Cardiac fibroblast (primary cell): ENCODE measurements at regions not wholly inside any gene's neighbourhood (a gene's known extent, or its start where the extent isn't known, plus 50 kb on each side); places are given as distances from the start of the nearest gene placed in this dataset.

ENCODE experiments used
- DNase-seq, 2 donors: peaks; one replicate each; pipeline versions ENCODE4 v3.0.0 to v3.0.0-alpha.2; 2010; ENCODE audit warnings: low read depth in 2 of 2
- H3K4me3 ChIP-seq, 2 donors: replicated peaks in 1 of 2; 1 replicate in 1 of 2; 2 replicates in 1 of 2; pipeline ENCODE4 v1.5.1; 2011; ENCODE audit warnings: low read depth in 2 of 2, low read length in 2 of 2, mild to moderate bottlenecking in 2 of 2, moderate library complexity in 1 of 2
- CTCF ChIP-seq: IDR thresholded peaks from one replicate; pipeline ENCODE4 v1.5.1; 2011; ENCODE audit warnings: low read depth, mild to moderate bottlenecking, low read length, inconsistent platforms

DNA sequence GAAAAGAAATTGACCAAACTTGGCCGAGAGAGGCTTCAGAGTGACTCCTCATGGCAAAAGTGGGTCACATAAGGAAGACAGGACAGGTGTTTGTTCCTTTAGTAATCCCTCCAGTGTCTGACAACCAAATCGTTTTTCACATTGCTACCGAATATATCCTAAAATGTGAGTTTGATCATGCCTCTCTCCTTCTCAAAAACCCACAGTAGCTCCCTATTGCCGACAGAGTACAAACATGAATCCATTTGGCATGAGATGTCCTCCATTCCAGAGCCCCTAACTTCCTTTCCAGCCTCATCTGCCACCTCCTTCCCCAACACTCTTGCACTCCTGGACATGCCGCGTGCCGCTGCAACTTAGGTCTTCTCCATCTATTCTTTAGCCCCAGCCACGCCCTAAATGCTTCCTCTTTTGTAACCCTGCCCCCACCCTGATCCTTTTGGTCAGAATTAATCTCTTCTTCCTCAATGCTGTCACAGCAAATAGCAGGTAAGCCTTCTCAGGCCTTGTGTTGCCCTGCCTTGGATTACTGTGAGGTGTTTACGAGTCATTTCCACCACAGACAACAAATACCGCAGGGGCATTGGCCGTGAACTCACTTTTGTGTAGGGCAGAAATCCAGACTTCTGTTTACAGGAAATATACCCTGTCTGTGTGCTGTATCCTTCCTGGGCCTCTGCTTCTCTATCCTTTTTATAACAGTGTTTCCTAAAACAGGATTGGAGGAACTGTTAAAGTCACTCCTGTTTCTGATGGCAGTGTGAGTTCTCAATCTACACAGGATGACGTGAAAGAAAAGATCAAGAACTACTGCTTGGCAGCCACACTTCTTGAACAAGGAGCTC is 66.0 kb upstream of the FTH1 start:
- no peak overlapping the region for H3K4me3 ChIP-seq
- TF ChIP-seq CTCF, result no peak
- peak in 1 of 2 donors; percentile 41 for DNase-seq

DNA sequence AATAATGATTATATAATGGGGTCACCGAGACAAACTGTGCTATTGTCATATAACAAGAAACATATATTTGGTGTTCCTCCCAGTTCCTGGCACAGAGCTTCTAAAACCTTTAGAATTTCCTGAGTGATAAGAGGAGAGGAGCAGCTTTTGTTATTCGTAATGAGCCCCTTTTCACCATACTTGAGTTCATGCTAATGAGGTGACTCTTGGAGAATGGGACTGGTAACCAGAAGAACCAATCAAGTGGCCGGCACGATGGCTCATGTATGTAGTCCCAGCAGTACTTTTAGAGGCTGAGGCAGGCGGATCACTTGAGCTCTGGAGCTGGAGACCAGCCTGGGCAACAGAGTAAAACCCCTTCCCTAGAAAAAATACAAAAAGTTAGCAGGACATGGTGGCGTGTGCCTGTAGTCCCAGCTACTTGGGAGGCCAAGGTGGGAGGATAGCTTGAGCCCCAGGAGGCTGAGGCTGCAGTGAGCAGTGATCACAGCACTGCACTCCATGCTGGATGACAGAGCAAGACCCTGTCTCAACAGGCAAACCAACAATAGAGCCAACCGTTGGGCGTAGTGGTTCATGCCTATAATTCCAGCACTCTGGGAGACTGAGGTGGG is 62.7 kb upstream of the FTH1 start:
- no peak for TF ChIP-seq CTCF
- peak in 1 of 2 donors; percentile 57 for DNase-seq

DNA sequence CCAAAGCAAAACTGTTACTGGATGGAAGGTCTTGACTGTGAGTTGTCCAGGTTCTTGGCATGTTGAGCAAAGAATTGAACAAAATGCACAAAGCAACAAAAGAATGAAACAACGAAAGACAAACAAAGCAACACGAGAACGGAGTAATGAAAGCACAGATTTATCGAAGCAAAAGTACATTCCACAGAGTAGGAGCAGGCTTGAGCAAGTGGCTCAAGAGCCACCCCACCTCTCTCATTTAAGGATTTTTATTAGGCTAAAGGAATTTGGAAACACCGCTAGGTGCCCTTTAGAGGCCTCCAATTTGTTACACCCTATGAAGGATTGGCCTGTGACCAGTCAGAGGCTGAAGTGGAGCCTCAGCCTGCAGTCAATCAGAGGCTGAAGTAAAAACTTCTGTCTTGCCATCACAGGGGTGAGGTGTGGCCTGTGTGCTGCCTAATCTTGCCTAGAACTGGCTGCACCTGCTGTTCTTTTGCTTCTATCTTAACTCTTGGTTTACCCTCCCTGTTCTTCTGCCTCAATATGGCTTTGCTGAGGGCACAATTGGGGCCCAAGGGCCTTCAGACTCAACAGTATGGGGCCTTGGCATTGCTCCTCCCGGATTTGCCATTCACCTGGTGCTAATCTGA is 59.4 kb upstream of the FTH1 start:
- no peak for DNase-seq
- no peak overlapping the region for H3K4me3 ChIP-seq
- no peak for TF ChIP-seq CTCF

More for the DNA sequence above, 62.7 kb upstream of the FTH1 start:
- no peak overlapping the region for H3K4me3 ChIP-seq

DNA sequence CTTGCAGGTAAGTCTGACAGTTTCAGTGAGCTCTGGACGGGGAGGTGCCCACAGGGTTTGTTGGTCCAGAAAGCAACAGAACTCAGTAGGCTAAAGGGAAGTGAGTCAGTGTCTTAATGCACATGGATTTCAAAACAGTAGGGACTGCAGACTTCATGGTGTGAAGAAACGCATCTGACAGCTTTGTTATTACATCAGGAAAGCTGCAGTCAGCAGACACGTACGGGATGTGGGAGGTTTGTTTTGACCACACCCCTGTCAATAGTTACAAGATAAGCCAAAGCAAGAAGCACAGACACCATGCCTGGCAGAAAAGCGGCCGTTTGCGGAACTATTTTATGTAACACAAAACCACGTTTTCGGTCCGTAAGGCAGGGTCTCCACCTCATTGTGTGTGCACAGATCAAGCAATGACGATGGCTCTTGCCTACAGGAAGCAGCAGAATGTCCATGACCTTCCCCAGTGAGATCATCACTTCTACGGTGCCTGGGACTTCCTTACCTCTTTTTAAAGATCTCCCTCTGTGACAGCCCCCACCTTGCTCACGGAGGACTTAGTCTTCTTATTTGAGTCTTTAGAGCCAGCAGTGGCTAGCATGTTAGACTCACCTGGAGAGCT is 58.2 kb upstream of the FTH1 start:
- no peak for TF ChIP-seq CTCF
- DNase-seq, result peak; percentile 98 to 99
- H3K4me3 ChIP-seq, result peak overlapping the region; percentile 11 to 24

DNA sequence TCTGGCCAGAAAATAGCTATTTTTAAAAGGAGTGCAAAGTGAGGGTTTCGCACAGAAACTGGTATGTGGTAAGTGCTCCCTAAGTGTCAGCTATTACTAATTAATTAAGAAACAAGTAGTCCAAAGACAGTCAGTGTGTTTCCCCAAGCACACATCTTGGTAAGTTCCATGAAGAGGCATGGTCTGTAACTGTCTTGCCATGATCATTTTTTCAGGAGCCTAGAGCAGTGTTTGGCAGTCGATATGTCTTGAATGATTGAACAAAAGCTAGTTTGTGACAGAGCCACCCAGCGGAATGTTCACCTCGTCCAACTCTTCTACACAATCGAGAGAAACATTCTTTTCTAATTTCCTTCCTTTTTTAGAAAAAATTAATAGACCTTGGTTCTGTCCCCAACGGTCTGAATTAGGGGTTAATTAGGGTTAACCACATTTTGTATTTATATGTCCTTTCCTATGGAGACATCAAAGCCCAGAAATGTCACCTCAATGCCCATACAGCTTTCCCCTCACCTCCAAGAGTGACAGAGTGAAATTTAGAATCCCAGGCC is 57.6 kb upstream of the FTH1 start:
- no peak for DNase-seq
- TF ChIP-seq CTCF, result no peak
- no peak overlapping the region for H3K4me3 ChIP-seq

DNA sequence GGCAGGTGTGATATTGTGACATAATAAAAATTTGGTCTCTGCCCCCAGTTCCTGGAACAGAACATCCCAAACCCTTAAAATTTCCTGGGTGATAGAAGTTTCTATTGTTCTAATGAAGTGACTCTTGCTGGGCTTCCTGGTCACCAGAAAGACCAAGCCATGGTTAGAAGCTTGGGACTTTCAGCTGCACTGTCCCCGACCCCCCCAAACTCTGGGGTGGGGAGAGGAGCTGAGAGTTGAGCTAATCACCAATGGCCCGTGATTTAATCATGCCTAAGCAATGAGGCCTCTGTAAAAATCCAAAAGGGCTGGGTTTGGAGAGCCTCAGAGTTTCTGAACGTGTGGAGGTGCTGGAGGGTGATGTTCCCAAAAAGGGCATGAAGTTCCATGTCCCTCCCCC is 54.8 kb upstream of the FTH1 start:
- H3K4me3 ChIP-seq, result no peak overlapping the region
- TF ChIP-seq CTCF, result no peak
- DNase-seq, result no peak
